CD14-positive monocyte (primary cell): ENCODE measurements at regions not wholly inside any gene's neighbourhood (a gene's known extent, or its start where the extent isn't known, plus 50 kb on each side); places are given as distances from the start of the nearest gene placed in this dataset.

Source experiments
- DNase-seq, 3 donors: peaks; one replicate each; pipeline ENCODE4 v3.0.0-alpha.2; 2011 to 2022
- H2AFZ ChIP-seq: 2 replicates; pipeline ENCODE4 v1.6.0; 2012; ENCODE audit warnings: mild to moderate bottlenecking, low read depth, low read length, inconsistent platforms; ENCODE audit not compliant: insufficient read depth, poor library complexity, severe bottlenecking
- H3K27ac ChIP-seq, 2 donors: 1 replicate in 1 of 2; 2 replicates in 1 of 2; pipeline ENCODE4 v1.5.1; 2012 to 2013; ENCODE audit warnings: low read length in 2 of 2, control low read depth in 1 of 2, inconsistent platforms in 1 of 2, low read depth in 1 of 2, mild to moderate bottlenecking in 1 of 2
- H3K27me3 ChIP-seq, 2 donors: one replicate each; pipeline versions ENCODE4 v1.6.0 to v1.6.1; 2011 to 2013; ENCODE audit warnings: low read length in 2 of 2; ENCODE audit not compliant: control insufficient read depth in 2 of 2, insufficient read depth in 2 of 2
- H3K36me3 ChIP-seq, 2 donors: replicated peaks in 1 of 2; 1 replicate in 1 of 2; 2 replicates in 1 of 2; pipeline versions ENCODE4 v1.5.1 to v1.6.1; 2012 to 2013; ENCODE audit warnings: low read length in 2 of 2, control low read depth in 1 of 2, inconsistent platforms in 1 of 2, mild to moderate bottlenecking in 1 of 2; ENCODE audit not compliant: insufficient read depth in 2 of 2, control insufficient read depth in 1 of 2
- H3K4me1 ChIP-seq, 2 donors: 1 replicate in 1 of 2; 2 replicates in 1 of 2; pipeline versions ENCODE4 v1.5.1 to v1.6.1; 2012 to 2013; ENCODE audit warnings: low read length in 2 of 2, control low read depth in 1 of 2, inconsistent platforms in 1 of 2, mild to moderate bottlenecking in 1 of 2, moderate library complexity in 1 of 2; ENCODE audit not compliant: insufficient read depth in 2 of 2, control insufficient read depth in 1 of 2
- H3K4me2 ChIP-seq: replicated peaks from 2 replicates; pipeline ENCODE3; 2012; ENCODE audit warnings: low read length, moderate library complexity, mild to moderate bottlenecking; ENCODE audit not compliant: poor library complexity, severe bottlenecking; ENCODE audit errors: extremely low read depth
- H3K4me3 ChIP-seq, 3 experiments: fragments of 200-600 bp in 1 of 3; sonication (generic) in 1 of 3; replicated peaks in 1 of 3; 1 replicate in 2 of 3; 2 replicates in 1 of 3; pipeline ENCODE4 v1.5.1; 2011 to 2013; ENCODE audit warnings: low read length in 3 of 3, mild to moderate bottlenecking in 3 of 3, control low read depth in 2 of 3, low read depth in 2 of 3, inconsistent platforms in 1 of 3, moderate library complexity in 1 of 3
- H3K79me2 ChIP-seq: 2 replicates; pipeline ENCODE4 v1.6.0; 2012; ENCODE audit warnings: mild to moderate bottlenecking, control low read depth, inconsistent platforms, low read length, moderate library complexity; ENCODE audit not compliant: insufficient read depth
- H3K9ac ChIP-seq: 2 replicates; pipeline ENCODE4 v1.6.0; 2017; ENCODE audit warnings: low read length, mild to moderate bottlenecking; ENCODE audit not compliant: insufficient read depth, poor library complexity, severe bottlenecking
- H3K9me3 ChIP-seq, 2 donors: replicated peaks in 1 of 2; 1 replicate in 1 of 2; 2 replicates in 1 of 2; pipeline versions ENCODE4 v1.5.1 to v1.6.1; 2012 to 2013; ENCODE audit warnings: low read length in 2 of 2, control low read depth in 1 of 2; ENCODE audit not compliant: control insufficient read depth in 1 of 2, insufficient read depth in 1 of 2
- H4K20me1 ChIP-seq: 2 replicates; pipeline ENCODE4 v1.6.0; 2012; ENCODE audit warnings: mild to moderate bottlenecking, low read length, control low read depth, moderate library complexity; ENCODE audit not compliant: insufficient read depth
- H3K27ac Mint-ChIP-seq, 7 donors: one replicate each; pipeline ENCODE4 v1.8.0; 2020; ENCODE audit warnings: mild to moderate bottlenecking in 7 of 7, mixed read lengths in 7 of 7, moderate library complexity in 6 of 7, inconsistent platforms in 2 of 7
- H3K27me3 Mint-ChIP-seq, 3 donors: one replicate each; pipeline ENCODE4 v1.8.0; 2021 to 2022; ENCODE audit warnings: low read depth in 3 of 3, mild to moderate bottlenecking in 3 of 3, mixed read lengths in 3 of 3, moderate library complexity in 3 of 3, inconsistent platforms in 1 of 3
- H3K36me3 Mint-ChIP-seq, 2 donors: one replicate each; pipeline ENCODE4 v1.8.0; 2020; ENCODE audit warnings: mixed read lengths in 2 of 2, inconsistent platforms in 1 of 2, mild to moderate bottlenecking in 1 of 2
- H3K4me1 Mint-ChIP-seq: one replicate; pipeline ENCODE4 v1.8.0; 2020; ENCODE audit warnings: mild to moderate bottlenecking, mixed read lengths
- H3K4me3 Mint-ChIP-seq, 2 donors: one replicate each; pipeline ENCODE4 v1.8.0; 2020; ENCODE audit warnings: mild to moderate bottlenecking in 2 of 2, mixed read lengths in 2 of 2, moderate library complexity in 1 of 2
- H3K9me3 Mint-ChIP-seq, 7 donors: one replicate each; pipeline ENCODE4 v1.8.0; 2020 to 2022; ENCODE audit warnings: mixed read lengths in 7 of 7, mild to moderate bottlenecking in 6 of 7, moderate library complexity in 6 of 7, inconsistent platforms in 2 of 7
- WGBS: methylation state at CpG from one replicate; pipeline ENCODE4 v1.1.5; 2013; ENCODE audit warnings: missing lambda C conversion rate; ENCODE audit not compliant: insufficient coverage; 5-methylcytosine and 5-hydroxymethylcytosine counted together
- intact Hi-C, 2 donors: fragments of 100-400 bp; cut with micrococcal nuclease; formaldehyde crosslinking; loops; one replicate each; pipeline versions ENCODE4 v1.15.0 to v1.15.1; 2023
- TF ChIP-seq, protein P1 (sequence below): fragments of 200-600 bp; IDR thresholded peaks from one replicate; pipeline ENCODE4 v1.8.0; 2022; ENCODE audit warnings: antibody characterized with exemption, mild to moderate bottlenecking

DNA sequence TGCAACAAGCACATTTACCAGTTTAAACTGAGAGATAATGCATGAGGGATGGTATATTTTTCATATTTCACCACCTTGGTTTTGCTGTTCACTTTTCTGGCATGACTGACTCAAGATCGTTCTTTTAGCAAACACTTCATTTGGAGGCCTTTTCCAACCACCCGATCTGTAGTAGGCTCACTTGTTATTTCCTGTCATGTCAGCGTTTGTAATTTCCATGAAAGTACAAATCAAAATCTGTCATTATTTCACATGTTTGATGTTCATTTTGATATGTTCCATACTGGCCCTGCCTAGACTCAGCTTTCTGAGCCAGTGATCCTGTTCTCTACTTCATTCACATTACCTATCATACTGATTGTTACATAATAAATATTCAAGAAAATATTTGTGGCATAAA, 1888.3 kb upstream of the PCDH7 start:
- H3K4me1 Mint-ChIP-seq: no peaks in the 10 kb centered on the region
- no peak overlapping the region for H3K9ac ChIP-seq
- H2AFZ ChIP-seq: no peak overlapping the region
- H3K9me3 ChIP-seq: peaks cover 11 to 20% of the 10 kb centered on the region in 2 donors
- TF ChIP-seq, protein P1, sequence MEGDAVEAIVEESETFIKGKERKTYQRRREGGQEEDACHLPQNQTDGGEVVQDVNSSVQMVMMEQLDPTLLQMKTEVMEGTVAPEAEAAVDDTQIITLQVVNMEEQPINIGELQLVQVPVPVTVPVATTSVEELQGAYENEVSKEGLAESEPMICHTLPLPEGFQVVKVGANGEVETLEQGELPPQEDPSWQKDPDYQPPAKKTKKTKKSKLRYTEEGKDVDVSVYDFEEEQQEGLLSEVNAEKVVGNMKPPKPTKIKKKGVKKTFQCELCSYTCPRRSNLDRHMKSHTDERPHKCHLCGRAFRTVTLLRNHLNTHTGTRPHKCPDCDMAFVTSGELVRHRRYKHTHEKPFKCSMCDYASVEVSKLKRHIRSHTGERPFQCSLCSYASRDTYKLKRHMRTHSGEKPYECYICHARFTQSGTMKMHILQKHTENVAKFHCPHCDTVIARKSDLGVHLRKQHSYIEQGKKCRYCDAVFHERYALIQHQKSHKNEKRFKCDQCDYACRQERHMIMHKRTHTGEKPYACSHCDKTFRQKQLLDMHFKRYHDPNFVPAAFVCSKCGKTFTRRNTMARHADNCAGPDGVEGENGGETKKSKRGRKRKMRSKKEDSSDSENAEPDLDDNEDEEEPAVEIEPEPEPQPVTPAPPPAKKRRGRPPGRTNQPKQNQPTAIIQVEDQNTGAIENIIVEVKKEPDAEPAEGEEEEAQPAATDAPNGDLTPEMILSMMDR: no peak
- no peak overlapping the region for H3K4me3 ChIP-seq
- H3K9me3 Mint-ChIP-seq: peaks cover 0 to 12% (median 3%) of the 10 kb centered on the region in 7 donors
- intact Hi-C loops: no loop called here
- no peak overlapping the region for H3K4me3 Mint-ChIP-seq
- no peak overlapping the region for H3K4me2 ChIP-seq
- H3K36me3 Mint-ChIP-seq: no peaks in the 10 kb centered on the region
- no peaks in the 10 kb centered on the region for H3K4me1 ChIP-seq
- no peak overlapping the region for H3K27ac Mint-ChIP-seq
- DNase-seq: no peak
- H3K79me2 ChIP-seq: no peaks in the 10 kb centered on the region
- H3K27me3 Mint-ChIP-seq: no peaks in the 10 kb centered on the region
- no peaks in the 10 kb centered on the region for H4K20me1 ChIP-seq
- no peaks in the 10 kb centered on the region for H3K27me3 ChIP-seq
- H3K36me3 ChIP-seq: no peaks in the 10 kb centered on the region
- 80% methylated on average over 1 of the region's 3 CpGs for WGBS
- H3K27ac ChIP-seq: no peak overlapping the region

DNA sequence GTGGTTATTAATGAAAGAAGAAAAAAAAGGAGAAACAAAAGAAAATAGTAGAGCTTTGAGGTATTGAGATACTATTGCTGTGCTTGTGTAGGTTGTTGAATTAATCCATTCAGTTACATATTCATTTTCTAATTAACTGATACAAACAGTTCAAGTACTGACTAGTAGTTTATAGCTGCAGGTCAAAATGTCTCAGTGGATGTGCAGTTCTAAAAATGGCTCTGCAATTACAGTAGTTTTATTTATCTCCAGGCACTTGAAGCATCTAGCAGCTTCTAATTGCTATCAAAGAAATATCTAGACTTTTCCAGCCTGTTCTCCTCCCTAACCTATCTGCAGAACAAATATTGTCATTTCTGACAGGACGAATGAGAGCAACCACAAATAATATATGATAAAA, 1887.7 kb upstream of the PCDH7 start:
- peaks cover 0 to 12% (median 3%) of the 10 kb centered on the region in 7 donors for H3K9me3 Mint-ChIP-seq
- H3K36me3 ChIP-seq: no peaks in the 10 kb centered on the region
- H3K4me1 Mint-ChIP-seq: no peaks in the 10 kb centered on the region
- WGBS: no CpG with 5 or more reads among the region's 1 CpG
- no peak overlapping the region for H3K27ac Mint-ChIP-seq
- no peak overlapping the region for H3K27ac ChIP-seq
- H3K27me3 Mint-ChIP-seq: no peaks in the 10 kb centered on the region
- H2AFZ ChIP-seq: no peak overlapping the region
- H4K20me1 ChIP-seq: no peaks in the 10 kb centered on the region
- intact Hi-C loops: no loop called here
- H3K36me3 Mint-ChIP-seq: no peaks in the 10 kb centered on the region
- TF ChIP-seq, protein P1: no peak
- H3K27me3 ChIP-seq: no peaks in the 10 kb centered on the region
- H3K4me3 Mint-ChIP-seq: no peak overlapping the region
- H3K4me1 ChIP-seq: no peaks in the 10 kb centered on the region
- no peak for DNase-seq
- H3K4me3 ChIP-seq: no peak overlapping the region
- no peak overlapping the region for H3K9ac ChIP-seq
- H3K79me2 ChIP-seq: no peaks in the 10 kb centered on the region
- H3K4me2 ChIP-seq: no peak overlapping the region
- H3K9me3 ChIP-seq: peaks cover 11 to 20% of the 10 kb centered on the region in 2 donors
